BE2C (cell line): ENCODE measurements at regions not wholly inside any gene's neighbourhood (a gene's known extent, or its start where the extent isn't known, plus 50 kb on each side); places are given as distances from the start of the nearest gene placed in this dataset.

Source experiments
- DNase-seq: peaks from one replicate; pipeline ENCODE4 v3.0.0-alpha.2; 2020
- H3K27me3 ChIP-seq: fragments of 250-450 bp; sonication (Bioruptor Pico); 2 replicates; pipeline ENCODE4 v1.5.1; 2020; ENCODE audit warnings: mild to moderate bottlenecking
- H3K36me3 ChIP-seq: fragments of 250-450 bp; sonication (Bioruptor Pico); 2 replicates; pipeline ENCODE4 v1.5.1; 2020; ENCODE audit warnings: mild to moderate bottlenecking
- H3K4me1 ChIP-seq: fragments of 250-450 bp; sonication (Bioruptor Pico); 2 replicates; pipeline ENCODE4 v1.5.1; 2020
- H3K4me3 ChIP-seq: 2 replicates; pipeline ENCODE4 v1.5.1; 2011; ENCODE audit warnings: low read depth, low read length
- H3K9me3 ChIP-seq: fragments of 250-450 bp; sonication (Bioruptor Pico); 2 replicates; pipeline ENCODE4 v1.5.1; 2020
- TF ChIP-seq, protein P1 (sequence below): IDR thresholded peaks from 2 replicates; pipeline ENCODE4 v1.5.1; 2012; ENCODE audit warnings: mild to moderate bottlenecking, low read depth, low read length

GRCh38 chr10:84766923-84767322 is 438.5 kb downstream of the CCSER2 start:
- no peak for DNase-seq
- Histone ChIP-seq H3K36me3 (no peaks in the 10 kb centered on the region), H3K4me3 (no peak overlapping the region), H3K9me3 (no peaks in the 10 kb centered on the region), H3K4me1 (no peaks in the 10 kb centered on the region), H3K27me3 (peaks cover 6% of the 10 kb centered on the region; the same call in 1 of the 2 replicates)
- TF ChIP-seq, protein P1, sequence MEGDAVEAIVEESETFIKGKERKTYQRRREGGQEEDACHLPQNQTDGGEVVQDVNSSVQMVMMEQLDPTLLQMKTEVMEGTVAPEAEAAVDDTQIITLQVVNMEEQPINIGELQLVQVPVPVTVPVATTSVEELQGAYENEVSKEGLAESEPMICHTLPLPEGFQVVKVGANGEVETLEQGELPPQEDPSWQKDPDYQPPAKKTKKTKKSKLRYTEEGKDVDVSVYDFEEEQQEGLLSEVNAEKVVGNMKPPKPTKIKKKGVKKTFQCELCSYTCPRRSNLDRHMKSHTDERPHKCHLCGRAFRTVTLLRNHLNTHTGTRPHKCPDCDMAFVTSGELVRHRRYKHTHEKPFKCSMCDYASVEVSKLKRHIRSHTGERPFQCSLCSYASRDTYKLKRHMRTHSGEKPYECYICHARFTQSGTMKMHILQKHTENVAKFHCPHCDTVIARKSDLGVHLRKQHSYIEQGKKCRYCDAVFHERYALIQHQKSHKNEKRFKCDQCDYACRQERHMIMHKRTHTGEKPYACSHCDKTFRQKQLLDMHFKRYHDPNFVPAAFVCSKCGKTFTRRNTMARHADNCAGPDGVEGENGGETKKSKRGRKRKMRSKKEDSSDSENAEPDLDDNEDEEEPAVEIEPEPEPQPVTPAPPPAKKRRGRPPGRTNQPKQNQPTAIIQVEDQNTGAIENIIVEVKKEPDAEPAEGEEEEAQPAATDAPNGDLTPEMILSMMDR = no peak

- TF ChIP-seq, protein P1 = no peak
- no peak for DNase-seq
- Histone ChIP-seq H3K4me3 (no peak overlapping the region), H3K27me3 (peaks cover 6% of the 10 kb centered on the region; the same call in 1 of the 2 replicates), H3K9me3 (no peaks in the 10 kb centered on the region), H3K36me3 (no peaks in the 10 kb centered on the region), H3K4me1 (no peaks in the 10 kb centered on the region)
Measured at GRCh38 chr10:84768132-84768531, 439.7 kb downstream of the CCSER2 start.

GRCh38 chr10:84770824-84771223 is 442.4 kb downstream of the CCSER2 start:
- Histone ChIP-seq H3K27me3 (peaks cover 6% of the 10 kb centered on the region; the same call in 1 of the 2 replicates), H3K36me3 (no peaks in the 10 kb centered on the region), H3K9me3 (no peaks in the 10 kb centered on the region), H3K4me3 (no peak overlapping the region), H3K4me1 (no peaks in the 10 kb centered on the region)
- TF ChIP-seq, protein P1 = no peak
- DNase-seq = no peak

- Histone ChIP-seq H3K4me3 (no peak overlapping the region), H3K36me3 (no peaks in the 10 kb centered on the region), H3K9me3 (no peaks in the 10 kb centered on the region), H3K4me1 (no peaks in the 10 kb centered on the region), H3K27me3 (no peaks in the 10 kb centered on the region)
- DNase-seq = peak; percentile 37
- TF ChIP-seq, protein P1 = peak; percentile 83
Measured at GRCh38 chr10:84783386-84783785, 455.0 kb downstream of the CCSER2 start.

DNA sequence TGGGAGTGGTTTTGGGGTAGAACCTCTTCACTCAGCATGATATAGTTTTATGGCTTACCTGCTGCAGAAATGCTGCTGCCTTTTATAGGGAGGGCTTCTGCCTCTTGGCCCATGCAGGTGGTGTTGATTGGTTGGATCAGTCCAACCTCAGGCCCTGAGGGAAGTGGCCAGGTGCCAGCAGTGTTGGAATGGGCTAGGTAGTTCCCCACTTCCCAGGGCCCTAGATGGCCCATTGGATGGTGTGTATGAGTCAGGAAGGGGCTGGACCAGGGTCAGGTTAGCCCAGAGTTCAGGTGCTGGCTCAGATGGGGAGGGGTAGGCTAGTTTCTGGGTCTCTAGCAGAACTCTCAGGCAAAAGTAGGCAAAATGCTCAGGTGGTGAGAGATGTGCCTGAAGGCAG is 455.5 kb downstream of the CCSER2 start:
- Histone ChIP-seq H3K9me3 (no peaks in the 10 kb centered on the region), H3K4me1 (no peaks in the 10 kb centered on the region), H3K36me3 (no peaks in the 10 kb centered on the region), H3K4me3 (no peak overlapping the region), H3K27me3 (no peaks in the 10 kb centered on the region)
- TF ChIP-seq, protein P1 = no peak
- DNase-seq = no peak

DNA sequence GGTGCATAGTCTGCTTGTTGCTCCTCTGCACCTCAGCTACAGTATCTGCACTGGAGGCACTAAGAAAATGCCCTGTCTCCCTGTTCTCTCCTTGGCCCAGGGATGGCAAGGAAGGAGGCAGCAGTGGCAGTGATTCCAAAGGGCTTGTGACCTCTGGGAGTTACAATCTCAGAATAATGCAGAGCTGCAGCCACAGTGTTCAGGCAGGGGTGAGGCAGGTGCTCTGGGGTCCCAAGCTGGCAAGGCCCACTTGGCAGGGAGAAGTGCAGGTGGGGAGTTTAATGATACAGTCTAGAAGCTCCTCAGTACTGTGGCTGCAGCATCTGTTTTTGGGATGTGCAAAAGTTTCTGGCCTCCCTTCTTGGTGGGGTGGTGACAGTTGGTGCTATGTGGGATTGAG is 456.4 kb downstream of the CCSER2 start:
- DNase-seq = no peak
- Histone ChIP-seq H3K4me1 (no peaks in the 10 kb centered on the region), H3K27me3 (no peaks in the 10 kb centered on the region), H3K36me3 (no peaks in the 10 kb centered on the region), H3K9me3 (no peaks in the 10 kb centered on the region), H3K4me3 (no peak overlapping the region)
- TF ChIP-seq, protein P1 = no peak
